ENCODE measurements at regions not wholly inside any gene's neighbourhood (a gene's known extent, or its start where the extent isn't known, plus 50 kb on each side); places are given as distances from the start of the nearest gene placed in this dataset.
"Not testable (repeated sequence)": the region's sequence is repeated elsewhere in the genome, so short reads cannot be mapped to it uniquely, and the experiment has no call there.

- no peak for DNase-seq
Measured at GRCh38 chr21:24681456-24681855, 925.8 kb downstream of the MRPL39 start.

- no peak for DNase-seq
Measured at GRCh38 chr21:24671901-24672300, 935.4 kb downstream of the MRPL39 start.

- DNase-seq, result no peak
Measured at GRCh38 chr21:24658926-24659325, 948.4 kb downstream of the MRPL39 start.

GRCh38 chr21:24658026-24658425 lies 949.3 kb downstream of the MRPL39 start:
- no peak for DNase-seq

- DNase-seq, result no peak
Measured at GRCh38 chr21:24649691-24650090, 957.6 kb downstream of the MRPL39 start.

- no peak for DNase-seq
Measured at GRCh38 chr21:24636696-24637095, 970.6 kb downstream of the MRPL39 start.

GRCh38 chr21:24634749-24635148 lies 972.5 kb downstream of the MRPL39 start:
- no peak for DNase-seq

GRCh38 chr21:24628536-24628935 lies 978.7 kb downstream of the MRPL39 start:
- no peak for DNase-seq

- no peak for DNase-seq
Measured at GRCh38 chr21:24628046-24628445, 979.2 kb downstream of the MRPL39 start.

- no peak for DNase-seq
Measured at GRCh38 chr21:24617819-24618218, 989.5 kb downstream of the MRPL39 start.

- no peak for DNase-seq
Measured at GRCh38 chr21:24594082-24594481, 1013.2 kb downstream of the MRPL39 start.

GRCh38 chr21:24590261-24590660 lies 1017.0 kb downstream of the MRPL39 start:
- DNase-seq, result no peak

GRCh38 chr21:24583473-24583872 lies 1023.8 kb downstream of the MRPL39 start:
- no peak for DNase-seq

GRCh38 chr21:24577301-24577700 lies 1030.0 kb downstream of the MRPL39 start:
- no peak for DNase-seq

GRCh38 chr21:24561291-24561690 lies 1046.0 kb downstream of the MRPL39 start:
- DNase-seq, result no peak

- no peak for DNase-seq
Measured at GRCh38 chr21:24552491-24552890, 1054.8 kb downstream of the MRPL39 start.

GRCh38 chr21:24545807-24546361 lies 1061.4 kb downstream of the MRPL39 start:
- no peak for DNase-seq

GRCh38 chr21:24514081-24514733 lies 1093.1 kb downstream of the MRPL39 start:
- peak; percentile 15 for DNase-seq

- DNase-seq, result no peak
Measured at GRCh38 chr21:24509131-24509530, 1098.2 kb downstream of the MRPL39 start.

- no peak for DNase-seq
Measured at GRCh38 chr21:24486973-24487372, 1120.3 kb downstream of the MRPL39 start.

GRCh38 chr21:24483361-24483760 lies 1123.9 kb downstream of the MRPL39 start:
- DNase-seq, result not testable (repeated sequence)

GRCh38 chr21:24470852-24471251 lies 1136.4 kb downstream of the MRPL39 start:
- DNase-seq, result no peak

- DNase-seq, result no peak
Measured at GRCh38 chr21:24456358-24456757, 1150.9 kb downstream of the MRPL39 start.

GRCh38 chr21:24450119-24450518 lies 1157.2 kb downstream of the MRPL39 start:
- no peak for DNase-seq

- DNase-seq, result no peak
Measured at GRCh38 chr21:24445517-24445916, 1161.8 kb downstream of the MRPL39 start.
